Retinal pigment epithelial cell (primary cell): ENCODE measurements at regions not wholly inside any gene's neighbourhood (a gene's known extent, or its start where the extent isn't known, plus 50 kb on each side); places are given as distances from the start of the nearest gene placed in this dataset.

Experiments used
- DNase-seq: peaks from one replicate; pipeline ENCODE4 v3.0.0-alpha.2; 2010; ENCODE audit warnings: low read depth
- H3K4me3 ChIP-seq: 2 replicates; pipeline ENCODE4 v1.5.1; 2011; ENCODE audit warnings: mild to moderate bottlenecking, low read length, control low read depth, moderate library complexity
- CTCF ChIP-seq: conservative IDR thresholded peaks from 2 replicates; pipeline ENCODE4 v1.5.1; 2011; ENCODE audit warnings: low read depth, low read length, control low read depth, inconsistent platforms

- no peak for TF ChIP-seq CTCF
- H3K4me3 ChIP-seq, result no peak overlapping the region
- no peak for DNase-seq
Measured at GRCh38 chr1:192522673-192523072, 52.9 kb upstream of the RGS1 start.

- no peak for DNase-seq
- H3K4me3 ChIP-seq, result no peak overlapping the region
- TF ChIP-seq CTCF, result no peak
Measured at GRCh38 chr1:192524223-192524622, 51.4 kb upstream of the RGS1 start.
